ENCODE measurements at regions not wholly inside any gene's neighbourhood (a gene's known extent, or its start where the extent isn't known, plus 50 kb on each side); places are given as distances from the start of the nearest gene placed in this dataset.
"Not testable (repeated sequence)": the region's sequence is repeated elsewhere in the genome, so short reads cannot be mapped to it uniquely, and the experiment has no call there.

- no peak for DNase-seq (ENCODE audit: low spot score)
Observed at GRCh38 chr4:97208749-97209148, 934.5 kb downstream of the STPG2 start.

- no peak for DNase-seq (ENCODE audit: low spot score)
Observed at GRCh38 chr4:97215409-97215941, 927.8 kb downstream of the STPG2 start.

DNA sequence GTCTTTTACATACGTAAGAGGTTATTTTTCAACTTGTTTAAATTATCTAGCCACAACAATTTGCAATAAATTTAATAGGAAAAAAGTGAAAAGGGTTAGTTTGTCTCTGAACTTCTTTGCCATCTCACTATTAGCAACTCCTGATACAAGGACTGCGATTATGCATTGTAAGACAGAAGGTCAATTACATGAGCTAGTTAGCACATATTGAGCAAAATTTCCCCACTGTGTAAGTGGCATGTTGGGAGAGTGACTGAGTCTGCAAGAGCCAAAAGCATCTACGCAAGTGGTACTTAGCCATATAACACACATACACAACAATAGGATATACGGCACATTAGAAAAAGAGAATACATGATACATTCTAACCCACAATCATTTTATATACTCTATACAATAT lies 927.2 kb downstream of the STPG2 start:
- DNase-seq (ENCODE audit: low spot score): no peak

- no peak for DNase-seq (ENCODE audit: low spot score)
Observed at GRCh38 chr4:97235521-97235920, 907.8 kb downstream of the STPG2 start.

GRCh38 chr4:97238956-97239666 lies 904.2 kb downstream of the STPG2 start:
- DNase-seq (ENCODE audit: low spot score): no peak

- no peak for DNase-seq (ENCODE audit: low spot score)
Observed at GRCh38 chr4:97239667-97239997, 903.6 kb downstream of the STPG2 start.

DNA sequence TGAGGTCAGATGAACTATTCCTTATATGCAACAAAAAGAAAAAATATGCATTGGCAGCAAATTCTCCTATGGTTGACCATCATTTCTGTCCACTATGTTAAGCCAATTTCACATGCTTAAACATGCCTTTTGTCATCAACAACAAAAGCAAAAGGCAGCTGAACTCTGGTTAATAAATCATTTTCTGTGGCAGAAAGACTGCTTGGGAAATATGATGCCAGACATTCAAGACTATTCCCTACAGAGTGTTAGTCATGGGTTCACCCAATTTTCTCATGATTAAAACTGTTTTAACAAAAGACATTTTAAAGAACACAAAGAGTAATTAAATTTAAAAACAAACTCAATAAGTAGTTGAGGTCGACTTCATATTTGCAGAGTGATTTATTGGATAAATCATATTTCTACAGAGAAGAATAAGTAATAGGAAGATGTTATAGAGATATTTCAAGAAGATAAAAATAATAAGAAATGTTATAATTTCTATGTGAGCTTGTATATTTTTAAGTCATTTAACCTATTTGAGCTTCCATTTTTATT lies 890.6 kb downstream of the STPG2 start:
- DNase-seq (ENCODE audit: low spot score): no peak

- DNase-seq (ENCODE audit: low spot score): no peak
Observed at GRCh38 chr4:97262769-97263168, 880.5 kb downstream of the STPG2 start.

DNA sequence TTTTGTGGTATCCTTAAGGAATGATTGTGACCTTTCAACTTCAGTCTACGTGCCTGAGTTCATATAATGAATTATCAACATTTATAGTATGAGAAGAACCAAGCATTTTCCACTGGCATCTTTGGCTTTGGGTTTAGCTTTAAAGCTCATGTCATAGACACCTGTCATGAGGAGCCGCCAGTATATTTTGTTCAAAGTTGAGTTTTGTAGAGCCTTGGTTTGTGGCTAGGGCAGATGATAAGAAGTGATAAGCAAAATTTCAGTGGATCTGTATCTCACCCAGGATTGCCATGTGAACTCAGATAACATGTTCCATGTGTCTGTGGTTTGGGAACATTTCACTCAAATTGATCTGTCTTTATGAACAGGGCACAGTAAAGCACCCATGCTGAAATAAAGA lies 873.2 kb downstream of the STPG2 start:
- DNase-seq (ENCODE audit: low spot score): no peak

DNA sequence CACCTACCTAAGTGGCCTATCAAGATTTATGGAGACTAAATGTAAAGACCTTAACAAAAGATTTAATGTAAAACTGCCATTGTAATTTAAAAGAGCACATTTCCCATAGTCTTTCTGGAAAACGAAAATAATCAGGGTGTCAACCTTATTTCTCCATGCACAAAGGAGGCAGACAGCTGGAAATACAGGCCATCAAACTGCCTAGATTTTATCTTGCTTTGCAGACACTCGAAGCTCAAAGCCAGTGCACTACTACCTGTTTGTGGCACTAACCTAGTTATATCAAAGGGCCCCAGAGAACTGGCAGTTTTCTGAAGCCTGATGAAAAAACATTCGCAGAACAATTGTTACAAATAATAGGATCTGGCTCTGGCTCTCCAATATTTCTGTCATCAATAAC lies 863.9 kb downstream of the STPG2 start:
- DNase-seq (ENCODE audit: low spot score): no peak

- DNase-seq (ENCODE audit: low spot score): no peak
Observed at GRCh38 chr4:97300561-97300960, 842.7 kb downstream of the STPG2 start.

DNA sequence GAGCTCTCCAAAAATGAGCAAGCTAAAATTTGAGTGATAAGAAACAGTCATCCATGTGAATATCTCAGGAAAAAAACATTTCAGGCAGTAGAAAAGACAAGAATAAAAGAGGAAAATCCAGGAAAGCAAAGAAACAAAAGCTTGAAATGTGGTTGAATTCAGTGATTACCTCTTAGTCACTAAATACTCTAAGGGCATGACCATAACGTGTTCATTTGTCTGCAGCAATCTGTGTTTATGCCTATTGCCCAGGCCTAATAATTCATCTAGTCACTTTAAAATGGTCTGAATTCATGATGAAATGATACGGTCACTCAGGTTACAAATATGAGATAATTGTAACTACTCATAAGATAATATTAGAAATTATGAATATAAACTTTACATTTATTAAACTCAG lies 837.9 kb downstream of the STPG2 start:
- DNase-seq (ENCODE audit: low spot score): no peak

GRCh38 chr4:97309121-97309520 lies 834.2 kb downstream of the STPG2 start:
- no peak for DNase-seq (ENCODE audit: low spot score)

DNA sequence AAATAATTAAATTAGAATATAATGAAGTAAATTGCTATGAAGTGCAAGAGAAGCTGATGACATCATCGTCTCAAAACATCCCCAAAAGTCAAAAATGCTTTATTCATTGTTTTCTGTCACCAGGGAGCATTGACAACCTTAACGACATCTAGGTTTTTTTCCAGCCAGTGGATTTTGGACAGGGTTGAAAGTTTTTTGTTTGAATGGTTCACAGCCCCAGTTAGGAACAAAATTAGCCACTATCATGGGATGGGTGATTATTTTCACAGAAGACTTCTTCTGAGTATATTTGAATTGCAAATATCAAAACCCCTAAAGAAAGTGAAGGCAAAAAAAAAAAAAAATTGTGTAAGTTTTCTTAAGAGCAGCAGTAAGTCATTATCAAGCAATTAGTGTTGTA lies 826.1 kb downstream of the STPG2 start:
- DNase-seq (ENCODE audit: low spot score): no peak

GRCh38 chr4:97317671-97318070 lies 825.6 kb downstream of the STPG2 start:
- DNase-seq (ENCODE audit: low spot score): no peak

DNA sequence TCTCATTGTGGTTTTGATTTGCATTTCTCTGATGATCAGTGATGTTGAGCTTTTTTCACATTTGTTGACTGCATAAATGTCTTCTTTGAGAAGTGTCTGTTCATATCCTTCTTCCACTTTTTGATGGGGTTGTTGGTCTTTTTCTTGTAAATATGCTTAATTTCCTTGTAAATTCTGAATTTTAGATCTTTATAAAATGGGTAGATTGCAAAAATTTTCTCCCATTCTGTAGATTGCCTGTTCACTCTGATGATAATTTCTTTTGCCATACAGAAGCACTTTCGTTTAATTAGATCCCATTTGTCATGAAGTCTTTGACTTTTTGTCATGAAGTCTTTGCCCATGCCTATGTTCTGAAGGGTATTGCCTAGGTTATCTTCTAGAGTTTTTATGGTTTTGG lies 817.5 kb downstream of the STPG2 start:
- not testable (repeated sequence) for DNase-seq (ENCODE audit: low spot score)

DNA sequence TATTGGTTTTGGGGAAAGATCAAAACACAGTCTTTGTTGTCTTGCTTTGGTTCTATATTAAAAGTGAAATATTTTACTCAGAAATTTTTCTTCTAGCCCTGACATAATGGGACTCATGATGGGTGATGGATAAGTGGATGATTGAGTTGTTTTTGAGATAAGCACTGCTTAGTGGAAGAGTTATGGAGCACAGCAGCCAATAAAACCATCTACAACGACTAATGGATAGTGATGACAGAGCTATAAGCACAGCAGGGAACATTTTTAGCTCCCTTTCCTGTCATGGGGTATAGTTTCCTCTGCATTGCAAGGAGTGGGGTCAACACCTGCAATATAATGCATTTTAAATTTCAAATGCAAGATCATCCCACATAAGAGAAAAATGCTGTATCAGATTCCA lies 812.4 kb downstream of the STPG2 start:
- DNase-seq (ENCODE audit: low spot score): no peak

GRCh38 chr4:97334348-97334747 lies 808.9 kb downstream of the STPG2 start:
- DNase-seq (ENCODE audit: low spot score): no peak

DNA sequence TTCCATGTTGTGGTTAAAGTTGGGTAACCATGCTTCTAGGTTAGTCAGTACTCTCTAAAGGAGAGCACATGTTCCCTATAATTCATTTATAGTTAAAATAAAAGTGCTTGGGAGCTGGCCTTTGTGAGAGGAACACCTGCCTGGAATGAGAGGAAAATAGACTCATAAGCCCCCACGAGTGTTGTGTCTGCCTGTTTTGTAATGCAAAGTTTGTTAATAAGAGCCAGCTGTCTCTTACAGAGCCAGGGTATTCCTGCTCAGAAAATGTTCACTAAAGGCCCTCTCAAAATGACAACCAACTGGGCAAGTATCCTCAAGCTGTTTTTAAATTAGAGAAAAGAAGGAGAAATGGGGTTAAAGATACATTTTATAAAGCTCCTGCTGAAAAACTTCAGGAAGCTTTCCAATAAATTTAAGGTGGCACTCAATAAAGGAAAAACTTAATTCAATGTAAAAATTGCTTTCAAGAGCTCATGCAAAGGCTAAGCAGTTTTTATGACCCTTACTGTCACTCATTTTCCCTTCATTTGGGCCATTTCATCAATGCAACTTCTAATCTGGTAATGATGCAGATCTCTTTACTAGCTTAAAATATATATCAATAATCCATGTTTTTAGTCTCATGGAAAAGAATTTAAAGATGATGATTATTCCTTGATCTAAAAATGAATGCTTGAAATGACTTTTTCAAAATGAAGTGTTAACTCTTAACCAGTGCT lies 793.6 kb downstream of the STPG2 start:
- no peak for DNase-seq (ENCODE audit: low spot score)

DNA sequence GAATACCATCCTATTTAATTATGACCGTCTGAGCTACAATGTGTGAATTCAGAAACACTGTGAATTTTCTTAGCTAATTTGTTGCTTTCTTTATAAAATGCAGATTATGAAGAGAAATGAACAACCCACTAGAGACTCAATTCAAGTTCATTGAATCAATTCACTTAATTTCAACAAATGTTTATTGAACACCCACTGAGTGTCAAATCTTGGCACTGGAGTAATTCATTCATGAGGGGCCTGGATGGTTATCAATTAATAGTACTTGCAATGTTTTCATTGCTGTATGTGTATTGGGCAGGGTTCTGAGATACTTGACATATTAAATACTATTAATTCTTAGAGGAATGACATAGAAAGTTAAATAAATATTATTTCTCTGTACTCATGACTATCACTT lies 789.4 kb downstream of the STPG2 start:
- no peak for DNase-seq (ENCODE audit: low spot score)

- no peak for DNase-seq (ENCODE audit: low spot score)
Observed at GRCh38 chr4:97359826-97360225, 783.5 kb downstream of the STPG2 start.

DNA sequence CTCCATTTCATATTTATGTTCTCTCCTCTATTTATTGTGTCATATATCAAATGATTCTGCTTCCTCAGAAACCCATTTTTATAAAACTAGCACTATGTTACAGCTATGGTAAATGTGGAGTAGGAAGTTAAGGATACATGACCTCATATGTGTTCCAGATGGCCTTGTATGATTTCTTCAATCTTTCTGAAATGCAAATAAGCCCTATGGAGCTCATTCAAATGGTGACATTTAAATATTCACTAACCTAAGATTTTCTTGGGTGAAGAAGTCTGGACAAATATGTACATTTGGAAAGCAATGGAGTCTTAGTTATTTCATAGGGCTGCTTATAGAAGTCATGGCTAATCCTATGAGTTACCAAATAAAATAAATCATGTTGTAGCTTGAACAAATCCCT lies 782.5 kb downstream of the STPG2 start:
- no peak for DNase-seq (ENCODE audit: low spot score)

DNA sequence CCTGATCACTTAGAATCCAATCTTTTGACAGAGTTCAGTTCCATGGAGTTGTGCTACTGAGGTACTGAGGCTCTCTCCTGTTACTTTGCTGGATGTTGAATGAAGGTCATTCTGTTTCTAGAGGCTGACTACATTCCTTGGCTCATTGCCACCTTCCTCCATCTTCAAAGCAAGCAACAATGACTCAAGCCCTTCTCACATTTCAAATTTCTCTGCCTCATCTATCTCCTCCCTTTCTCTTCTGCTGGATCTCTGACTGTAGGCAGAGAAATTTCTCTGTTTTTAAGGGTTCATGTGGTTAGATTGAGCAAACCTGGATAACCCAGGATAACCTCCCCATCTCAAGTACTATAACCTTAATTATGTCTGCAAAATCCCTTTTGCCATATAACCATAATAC lies 775.4 kb downstream of the STPG2 start:
- DNase-seq (ENCODE audit: low spot score): no peak

DNA sequence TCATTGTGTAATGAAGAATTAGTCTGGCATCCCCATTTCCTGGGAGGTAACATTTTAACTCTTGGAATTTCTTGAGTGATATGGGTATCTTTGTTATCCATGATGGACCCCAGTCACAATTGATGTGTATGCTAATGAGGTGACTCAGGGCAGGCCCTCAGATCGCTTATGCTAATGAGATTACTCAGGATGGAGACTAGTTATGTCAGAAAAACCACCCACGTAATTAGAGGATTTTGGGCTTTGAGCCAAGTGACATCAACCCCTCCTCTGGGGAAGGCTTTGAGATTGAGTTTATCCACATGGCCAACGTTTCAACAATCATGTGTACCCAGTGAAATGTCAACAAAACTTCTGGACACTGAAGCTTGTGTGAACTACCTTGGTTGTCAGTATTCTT lies 772.7 kb downstream of the STPG2 start:
- no peak for DNase-seq (ENCODE audit: low spot score)
